Caki2 (cell line): ENCODE measurements at regions not wholly inside any gene's neighbourhood (a gene's known extent, or its start where the extent isn't known, plus 50 kb on each side); places are given as distances from the start of the nearest gene placed in this dataset.

ENCODE experiments used
- DNase-seq: peaks from one replicate; pipeline ENCODE4 v3.0.0-alpha.2; 2015; ENCODE audit warnings: low read depth
- in situ Hi-C: cut with HindIII; loops from 2 replicates; pipeline ENCODE4 v1.10.0; 2016; ENCODE audit warnings: low sequenced_read_pairs, low pct_unique_long_range_greater_than_20kb, mixed read lengths

DNA sequence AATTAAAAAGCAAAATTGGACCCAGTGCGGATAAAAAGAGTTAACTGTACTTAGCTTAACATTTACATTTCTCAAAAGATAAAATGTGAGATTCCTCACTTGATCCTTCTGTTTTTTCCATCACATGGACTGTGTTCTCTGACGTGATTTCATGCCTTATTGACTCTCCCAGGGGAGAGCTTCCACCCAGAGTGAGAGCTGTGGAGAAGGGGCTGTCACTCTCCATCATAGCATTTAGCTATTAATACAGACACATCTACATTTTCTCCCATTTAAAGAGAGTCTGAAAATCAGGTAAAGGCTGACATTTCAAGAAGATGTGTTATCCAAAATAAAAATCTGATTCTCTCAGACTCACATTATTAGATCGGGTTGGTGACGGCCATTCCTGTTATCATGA, 493.8 kb downstream of the FBXO15 start:
- in situ Hi-C loops: no loop called here
- DNase-seq: no peak

DNA sequence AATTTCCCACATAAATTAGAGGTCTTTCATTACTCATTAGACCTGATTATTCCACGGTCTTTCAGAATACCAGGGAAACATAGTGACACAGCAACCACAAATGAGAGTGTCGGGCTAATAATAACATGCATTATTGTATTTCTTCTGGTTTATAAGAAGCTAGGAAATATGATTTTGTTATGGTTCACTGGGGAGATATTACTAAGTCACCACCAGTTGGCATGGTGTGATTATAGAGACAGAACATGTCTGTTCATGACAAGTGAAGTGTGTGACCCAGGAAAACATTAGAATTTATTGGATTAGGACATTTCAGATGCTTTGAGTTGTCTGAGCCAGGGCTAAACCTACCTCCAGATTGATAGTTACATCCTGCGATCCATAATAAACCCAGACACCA, 494.4 kb downstream of the FBXO15 start:
- in situ Hi-C loops: no loop called here
- no peak for DNase-seq

DNA sequence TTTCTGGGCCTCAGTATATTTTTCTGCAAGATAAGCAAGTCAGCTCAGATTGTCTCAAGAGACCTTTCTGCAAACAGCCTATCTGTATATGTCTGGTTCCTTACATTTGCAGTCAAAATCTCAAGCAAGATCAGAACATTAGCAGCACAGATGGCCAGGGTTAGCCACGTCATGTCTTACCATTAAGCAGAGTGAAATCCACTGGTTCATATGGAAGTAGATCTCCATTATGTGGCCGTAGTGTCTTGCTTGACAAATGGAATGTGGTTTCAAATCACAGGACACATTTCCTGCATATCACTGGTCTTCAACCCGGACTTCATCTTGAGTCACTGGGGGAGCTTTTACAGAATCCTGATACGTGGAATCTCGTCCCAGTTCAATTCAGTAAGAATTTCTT, 500.2 kb downstream of the FBXO15 start:
- DNase-seq: no peak
- in situ Hi-C loops: no loop called here

DNA sequence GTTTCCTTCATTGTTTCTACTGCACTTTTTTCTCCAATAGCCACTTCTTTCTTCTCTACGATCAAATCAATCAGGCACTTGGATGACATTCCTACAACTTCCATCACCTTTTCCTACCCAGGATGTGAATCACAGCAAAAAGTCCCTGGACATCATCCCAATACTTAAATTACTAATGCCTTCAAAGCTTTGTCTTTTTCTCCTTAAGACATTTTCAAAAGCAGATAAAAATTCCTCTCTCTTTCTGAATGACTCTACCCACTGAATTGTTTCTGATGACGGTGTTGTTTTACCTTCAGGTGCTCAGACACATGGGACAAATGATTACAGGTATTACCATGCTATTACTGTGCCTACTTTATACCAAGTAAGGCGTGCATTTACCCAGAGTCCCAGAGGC, 500.9 kb downstream of the FBXO15 start:
- in situ Hi-C loops: no loop called here

DNA sequence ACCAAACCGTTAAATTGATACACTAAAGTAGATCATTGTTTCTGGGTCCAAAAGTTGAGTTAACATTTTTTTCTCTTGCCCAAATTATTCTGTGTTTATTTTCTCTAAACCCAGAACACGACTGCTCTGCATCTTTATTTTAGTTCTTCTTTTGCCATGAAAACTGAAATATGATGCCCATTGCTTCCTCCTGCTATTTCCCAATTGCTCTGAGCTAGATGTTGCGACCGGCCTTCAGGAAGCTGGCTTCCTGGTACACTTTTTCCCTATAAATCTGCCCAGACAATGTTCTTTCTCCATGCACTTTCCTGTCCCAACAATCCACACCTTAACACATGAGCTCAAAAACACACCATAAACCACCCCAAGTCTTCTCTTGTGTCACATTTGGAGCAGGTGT, 501.4 kb downstream of the FBXO15 start:
- in situ Hi-C loops: no loop called here

More for the DNA sequence above, 500.9 kb downstream of the FBXO15 start:
- DNase-seq: no peak

DNA sequence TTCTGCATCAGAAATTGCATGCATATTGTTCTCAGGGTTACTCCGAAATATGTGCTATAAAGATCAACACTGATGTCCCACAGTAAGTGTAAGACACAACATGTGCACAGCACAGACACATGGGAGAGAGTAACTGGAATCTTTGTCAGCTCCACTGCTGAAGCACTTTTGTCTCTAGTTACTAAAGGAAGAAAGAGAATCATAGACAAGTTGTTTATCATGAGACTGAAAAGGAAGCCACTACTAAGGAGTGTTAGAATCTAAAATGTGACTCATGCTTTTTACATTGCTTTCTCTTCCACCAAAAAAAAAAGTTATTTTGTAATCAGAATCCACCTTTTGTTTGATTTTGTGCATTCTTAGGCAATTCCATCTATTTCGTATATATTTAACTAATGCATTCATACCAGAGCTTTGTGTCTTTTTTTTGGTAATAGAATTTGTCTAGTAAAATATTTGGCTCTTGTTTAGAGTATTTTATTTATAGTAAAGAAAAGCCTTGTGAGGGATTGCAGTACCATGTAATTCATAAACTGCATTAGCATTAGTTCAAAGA, 502.4 kb downstream of the FBXO15 start:
- in situ Hi-C loops: no loop called here
- no peak for DNase-seq

More for the DNA sequence above, 501.4 kb downstream of the FBXO15 start:
- DNase-seq: no peak

DNA sequence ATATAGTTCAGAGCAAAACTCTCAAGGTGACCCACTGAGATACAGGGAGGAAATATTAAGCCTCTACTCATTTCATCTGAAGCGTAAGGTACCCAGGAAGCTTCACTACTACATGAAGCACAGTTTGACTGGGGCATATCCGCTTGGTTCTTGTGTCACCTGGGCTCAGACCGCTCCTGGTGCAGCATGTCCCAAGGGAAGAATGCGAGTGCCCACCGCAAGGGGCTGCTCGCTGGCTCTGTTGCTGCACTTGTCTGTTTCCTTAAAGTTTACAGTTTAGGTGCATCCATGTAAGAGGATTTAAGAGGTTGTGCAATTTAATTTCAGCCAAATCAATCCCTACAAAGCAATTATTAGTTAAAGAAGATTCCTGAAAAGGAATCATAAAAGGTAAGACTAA, 507.8 kb downstream of the FBXO15 start:
- no peak for DNase-seq
- in situ Hi-C loops: no loop called here

DNA sequence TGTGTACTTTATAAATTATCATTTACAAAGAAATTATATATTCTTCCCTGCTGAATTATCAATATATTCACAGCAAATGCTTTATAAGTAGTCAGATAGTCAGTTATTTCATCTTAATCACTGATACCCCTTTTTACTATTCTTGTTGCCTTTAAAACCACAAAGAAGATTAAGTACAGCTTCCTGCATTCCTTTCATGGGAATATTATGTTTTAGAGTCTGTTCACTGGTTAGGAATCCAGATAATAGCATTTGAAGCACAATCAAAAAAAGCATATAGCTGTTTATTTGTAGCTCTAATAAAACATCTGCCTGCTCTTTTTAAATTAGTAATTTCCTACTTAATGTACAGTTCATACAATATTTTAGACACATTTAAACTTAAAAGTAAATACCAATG, 508.9 kb downstream of the FBXO15 start:
- in situ Hi-C loops: no loop called here
- no peak for DNase-seq

DNA sequence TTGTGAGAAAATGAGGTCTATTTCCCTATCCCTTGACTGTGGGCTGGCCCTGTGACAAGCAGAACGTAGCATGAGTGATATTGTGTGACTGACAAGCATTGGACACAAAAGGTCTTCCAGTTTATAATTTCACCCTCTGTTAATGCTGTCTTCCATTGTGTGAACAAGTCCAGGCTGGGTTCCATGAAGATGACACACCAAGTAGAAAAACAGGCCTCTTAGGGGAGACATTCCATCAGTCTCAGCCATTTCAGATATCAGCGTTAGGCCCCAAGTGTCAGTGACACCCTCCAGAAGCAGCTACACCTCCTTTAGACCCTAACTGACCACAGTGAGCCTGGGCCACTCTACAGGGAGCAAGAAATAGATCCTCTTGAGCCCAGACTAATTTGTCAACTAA, 511.3 kb downstream of the FBXO15 start:
- DNase-seq: no peak
- in situ Hi-C loops: no loop called here

DNA sequence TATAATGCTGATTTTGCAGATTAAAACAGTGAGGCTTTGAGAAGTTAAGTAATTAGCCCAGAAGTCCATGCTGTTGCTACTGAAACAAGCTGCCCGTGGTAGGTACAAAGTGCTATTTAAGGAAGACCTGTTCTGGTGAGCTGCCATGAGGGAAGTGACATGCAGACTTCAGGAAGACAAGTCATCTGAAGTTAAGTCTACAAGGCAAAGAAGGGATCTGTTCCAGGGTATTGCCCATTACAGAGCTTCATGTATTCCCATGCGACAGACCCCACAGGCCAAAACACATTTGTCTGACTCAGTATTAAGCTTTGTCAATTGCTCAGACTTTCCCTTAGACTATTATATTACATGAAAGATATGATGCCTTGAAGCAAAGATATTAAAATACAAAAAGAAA, 520.8 kb downstream of the FBXO15 start:
- no peak for DNase-seq
- in situ Hi-C loops: no loop called here

DNA sequence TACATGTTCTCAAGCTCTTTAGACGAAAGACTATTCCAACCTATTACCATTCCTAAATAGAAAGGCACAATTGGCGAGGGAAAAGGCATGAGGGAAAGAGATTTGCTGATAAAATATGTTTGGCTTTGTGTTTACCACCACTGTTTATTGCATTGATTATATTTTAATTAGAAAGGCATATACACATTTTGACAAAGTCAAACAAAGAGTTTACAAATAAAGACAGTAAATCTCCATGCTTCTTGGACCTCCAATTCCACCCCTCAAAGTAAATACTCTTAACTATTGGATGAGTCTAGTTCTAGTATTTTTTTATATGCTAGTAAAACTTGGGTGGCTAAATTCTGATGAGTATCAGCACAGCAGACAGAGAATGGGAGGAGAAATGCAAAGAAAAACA, 521.4 kb downstream of the FBXO15 start:
- no peak for DNase-seq
- in situ Hi-C loops: no loop called here

DNA sequence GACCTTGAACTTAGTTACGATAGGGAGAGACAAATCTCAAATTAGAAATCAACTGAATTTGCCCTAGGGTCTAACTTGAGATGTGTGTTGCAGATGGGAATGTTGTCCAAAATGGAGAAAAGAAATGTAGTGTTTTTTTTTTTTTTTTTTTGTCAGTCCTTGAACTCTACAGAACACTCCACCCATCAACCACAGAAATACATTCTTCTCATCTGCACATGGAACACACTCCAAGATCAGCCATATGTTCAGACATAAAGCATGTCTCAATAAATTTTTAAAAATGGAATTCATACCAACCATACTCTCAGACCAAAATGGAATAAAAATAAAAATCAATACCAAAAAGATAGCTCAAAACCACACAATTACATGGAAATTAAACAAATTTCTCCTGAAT, 526.5 kb downstream of the FBXO15 start:
- in situ Hi-C loops: no loop called here
- no peak for DNase-seq

DNA sequence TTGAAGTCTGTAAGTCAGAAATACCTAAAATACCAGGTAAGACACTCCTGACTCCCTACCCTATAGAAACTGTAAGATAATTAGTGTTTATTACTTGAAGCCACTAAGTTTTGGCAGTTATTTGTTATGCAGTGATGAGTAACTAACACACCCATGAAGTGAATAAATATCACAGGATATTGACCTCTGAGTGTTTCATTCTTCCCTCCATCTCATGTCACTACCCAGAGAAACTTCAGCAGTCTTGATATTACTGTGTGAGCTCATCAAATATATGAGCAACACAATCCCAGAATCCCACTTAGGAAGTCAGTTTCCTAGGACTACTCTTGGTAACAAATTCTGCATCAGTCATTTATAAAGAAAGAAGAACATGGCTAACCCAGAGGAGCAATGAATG, 529.7 kb downstream of the FBXO15 start:
- in situ Hi-C loops: no loop called here
- no peak for DNase-seq

DNA sequence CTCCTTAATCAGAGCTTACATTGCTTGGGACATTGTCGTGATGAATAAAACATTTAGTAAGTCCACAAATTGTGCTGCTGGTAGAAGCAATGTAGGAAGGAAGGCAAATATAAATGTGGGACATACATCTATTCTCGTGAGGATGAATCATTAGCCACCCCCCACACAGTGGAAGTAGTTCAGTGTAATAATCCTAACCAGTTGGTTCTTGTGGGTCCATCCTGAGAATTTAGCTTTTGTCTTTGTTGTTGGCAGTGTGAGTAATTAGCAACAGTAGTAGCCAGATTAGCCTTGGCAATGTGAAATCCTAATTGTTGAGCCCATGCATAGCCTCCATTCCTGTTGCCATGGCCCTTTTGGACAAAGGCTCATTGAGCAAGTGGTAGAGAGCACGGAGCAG, 532.1 kb downstream of the FBXO15 start:
- DNase-seq: no peak
- in situ Hi-C loops: no loop called here

DNA sequence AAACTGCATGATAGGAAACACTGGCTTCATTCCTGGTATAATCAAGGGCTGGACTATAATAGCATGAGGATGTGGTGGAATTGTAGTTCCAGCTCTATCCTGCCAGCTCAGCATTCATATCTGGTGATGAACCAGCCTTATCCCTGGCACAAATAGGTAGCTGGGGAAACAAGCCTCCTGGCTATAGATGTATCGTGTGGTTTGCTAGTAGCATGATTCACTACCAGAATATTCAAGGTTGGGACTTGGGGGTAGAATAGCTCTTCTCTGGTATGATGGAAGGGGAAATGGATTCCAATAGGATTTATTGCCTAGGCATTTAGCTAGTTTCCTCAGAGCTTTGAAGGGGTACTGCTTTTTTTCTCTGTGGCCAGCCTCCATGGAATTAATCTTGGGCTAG, 532.8 kb downstream of the FBXO15 start:
- DNase-seq: no peak
- in situ Hi-C loops: no loop called here

DNA sequence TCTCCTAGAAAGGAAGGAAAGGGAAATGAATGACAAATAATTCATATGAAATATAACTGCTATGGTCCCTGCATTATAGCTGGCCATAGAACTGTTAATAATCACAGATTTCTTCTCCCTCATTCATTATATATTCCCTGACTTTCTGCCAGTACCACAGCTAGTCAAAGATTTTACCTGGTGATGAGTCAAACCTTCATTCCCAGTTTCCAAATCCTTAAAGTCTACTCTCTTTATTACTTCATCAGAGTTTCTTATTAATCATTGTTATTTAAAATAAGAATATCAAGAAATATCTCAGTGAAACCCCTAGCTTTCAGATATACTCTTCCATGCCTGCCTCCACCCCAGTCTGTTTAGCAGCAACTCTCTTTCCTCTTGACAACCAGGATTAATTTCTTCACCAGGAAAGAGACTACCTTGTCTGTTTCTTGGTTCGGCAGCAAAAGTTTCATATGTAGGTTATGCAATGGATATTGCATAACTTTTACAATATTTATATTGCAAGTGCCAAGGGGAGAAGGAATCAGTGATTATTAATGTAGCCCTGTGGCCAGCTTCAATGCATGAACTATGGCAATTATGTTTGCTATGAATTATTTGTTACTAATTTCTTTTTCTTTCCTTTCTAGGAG, 533.8 kb downstream of the FBXO15 start:
- DNase-seq: no peak
- in situ Hi-C loops: no loop called here

DNA sequence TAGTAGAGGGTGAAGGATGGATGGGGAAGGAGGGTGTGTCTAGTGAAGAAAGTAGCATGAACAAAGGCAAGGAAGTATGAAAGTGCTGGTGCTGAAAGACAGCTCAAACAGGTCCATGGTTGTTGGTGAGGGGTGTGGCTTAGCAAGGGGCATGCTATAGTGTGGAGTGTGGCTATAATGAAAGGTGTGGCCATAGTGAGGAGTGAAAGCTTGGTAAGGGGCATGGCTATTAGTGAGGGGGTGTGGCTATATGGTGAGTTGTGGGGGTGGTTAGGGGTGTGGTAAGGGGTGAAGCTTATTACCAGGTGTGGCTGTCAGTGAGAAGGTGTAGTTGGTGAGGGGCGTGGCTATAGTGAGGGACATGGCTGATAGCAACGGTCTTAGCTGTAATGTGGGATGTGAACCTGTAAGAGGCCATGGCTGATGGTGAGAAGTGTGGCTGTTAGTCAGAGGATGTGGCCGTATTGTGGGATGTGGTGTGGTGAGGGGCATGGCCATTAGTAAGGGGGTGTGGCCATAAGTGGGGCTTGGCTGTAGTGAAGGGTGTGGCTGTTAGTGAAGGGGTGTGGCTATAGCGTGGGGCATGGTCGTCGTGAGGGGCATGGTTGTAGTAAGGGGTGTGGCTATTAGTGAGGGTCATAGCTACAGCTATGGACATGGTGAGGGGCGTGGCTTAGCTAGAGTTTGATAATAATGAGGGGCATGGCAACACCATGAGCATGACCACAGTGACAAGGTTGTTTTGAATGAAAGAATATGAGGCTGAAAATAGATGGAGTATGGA, 549.6 kb downstream of the FBXO15 start:
- no peak for DNase-seq
- in situ Hi-C loops: no loop called here

DNA sequence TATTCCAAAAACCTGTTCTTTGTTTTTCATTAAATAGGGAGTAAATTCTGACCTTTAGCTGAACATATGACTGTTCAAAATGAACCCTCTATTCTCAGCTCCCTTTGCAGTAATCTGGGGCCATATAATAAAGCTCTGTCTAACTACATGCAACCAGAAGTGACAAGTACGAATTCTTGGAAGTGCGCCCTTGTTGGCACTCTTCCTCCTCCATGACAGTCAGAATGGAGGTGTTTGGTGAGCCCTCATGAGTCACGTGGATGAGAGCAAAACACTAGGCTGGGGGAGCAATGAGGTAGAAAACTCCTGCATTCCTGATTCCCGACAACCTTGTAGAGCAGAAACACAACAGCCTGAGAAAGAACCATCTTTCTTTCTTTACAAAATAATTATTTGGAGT, 552.9 kb downstream of the FBXO15 start:
- in situ Hi-C loops: no loop called here
- DNase-seq: no peak

DNA sequence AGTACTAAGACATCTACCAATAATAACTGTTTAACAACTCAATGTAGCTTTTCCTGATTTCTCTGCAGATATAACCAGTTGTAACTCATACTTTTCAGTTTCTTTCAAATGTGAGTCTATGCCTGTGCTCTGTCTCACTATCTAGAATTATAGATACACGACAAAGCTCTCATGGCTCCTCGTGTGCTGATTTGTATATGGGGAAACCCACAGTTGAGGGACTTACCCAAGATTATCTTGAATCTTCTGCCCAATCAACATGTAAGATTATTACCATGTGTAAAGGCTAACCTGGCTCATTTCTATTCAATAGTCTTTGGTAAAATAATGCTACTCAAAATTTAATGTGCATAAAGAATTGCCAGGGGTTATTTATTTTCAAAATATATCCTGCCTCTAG, 554.4 kb downstream of the FBXO15 start:
- in situ Hi-C loops: no loop called here
- DNase-seq: no peak

DNA sequence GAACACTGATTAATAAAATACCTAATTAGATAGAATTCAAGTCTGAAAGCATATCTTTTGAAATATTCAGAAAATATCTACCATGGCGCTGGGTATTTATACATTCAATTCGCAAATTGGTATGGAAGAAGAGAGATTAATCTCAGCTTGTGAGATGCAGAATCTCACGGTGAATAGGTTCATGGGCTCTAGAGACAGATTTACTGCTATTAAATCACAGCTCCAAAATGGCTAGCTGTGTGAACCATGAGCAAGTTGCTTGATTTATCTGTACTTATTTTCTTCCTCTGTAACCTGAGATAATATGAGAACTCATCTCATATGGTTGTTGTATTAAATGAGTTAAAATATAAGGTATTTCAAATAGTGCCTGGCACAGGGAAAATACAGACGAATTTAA, 556.7 kb downstream of the FBXO15 start:
- no peak for DNase-seq
- in situ Hi-C loops: no loop called here
